GM23338 (cell line): ENCODE measurements at regions not wholly inside any gene's neighbourhood (a gene's known extent, or its start where the extent isn't known, plus 50 kb on each side); places are given as distances from the start of the nearest gene placed in this dataset.

Source experiments
- ATAC-seq: fragments of 200-7000 bp; cut with Tn5 transposase; 3 replicates; pipeline ENCODE4 v1.9.1; 2020
- DNase-seq: peaks from one replicate; pipeline ENCODE4 v3.0.0-alpha.2; 2015; ENCODE audit warnings: low spot score
- H2AFZ ChIP-seq: fragments of 200-600 bp; sonication (generic); 2 replicates; pipeline ENCODE4 v1.8.0; 2016; ENCODE audit warnings: antibody characterized with exemption, mild to moderate bottlenecking, moderate library complexity
- H3F3A ChIP-seq: fragments of 200-600 bp; sonication (generic); replicated peaks from 2 replicates; pipeline ENCODE4 v1.8.0; 2017; ENCODE audit warnings: antibody characterized with exemption, mixed run types, low read depth
- H3K27ac ChIP-seq: fragments of 200-600 bp; sonication (generic); 2 replicates; pipeline ENCODE4 v1.6.1; 2016; ENCODE audit warnings: low read depth
- H3K27me3 ChIP-seq: fragments of 200-600 bp; sonication (generic); 2 replicates; pipeline ENCODE4 v1.8.0; 2016; ENCODE audit warnings: mild to moderate bottlenecking, mixed run types, moderate library complexity; ENCODE audit not compliant: insufficient read depth
- H3K36me3 ChIP-seq: fragments of 200-600 bp; sonication (generic); 2 replicates; pipeline ENCODE4 v1.8.0; 2016; ENCODE audit warnings: mild to moderate bottlenecking; ENCODE audit not compliant: insufficient read depth
- H3K4me1 ChIP-seq: fragments of 200-600 bp; sonication (generic); 2 replicates; pipeline ENCODE4 v1.8.0; 2016; ENCODE audit warnings: mild to moderate bottlenecking, moderate library complexity; ENCODE audit not compliant: insufficient read depth
- H3K4me2 ChIP-seq: fragments of 200-600 bp; sonication (generic); 2 replicates; pipeline ENCODE4 v1.7.1; 2017; ENCODE audit warnings: mixed run types
- H3K4me3 ChIP-seq: fragments of 200-600 bp; sonication (generic); 2 replicates; pipeline ENCODE4 v1.6.1; 2016; ENCODE audit warnings: mixed run types
- H3K79me2 ChIP-seq: fragments of 200-600 bp; sonication (generic); replicated peaks from 2 replicates; pipeline ENCODE4 v1.8.0; 2017; ENCODE audit warnings: mild to moderate bottlenecking; ENCODE audit not compliant: insufficient read depth
- H3K9me2 ChIP-seq: fragments of 200-600 bp; sonication (generic); 2 replicates; pipeline ENCODE4 v1.8.0; 2017; ENCODE audit not compliant: insufficient read depth
- H4K20me1 ChIP-seq: fragments of 200-600 bp; sonication (generic); replicated peaks from 2 replicates; pipeline ENCODE4 v1.8.0; 2017; ENCODE audit warnings: mild to moderate bottlenecking; ENCODE audit not compliant: insufficient read depth
- H3K27ac Mint-ChIP-seq: 2 replicates; pipeline ENCODE4 v1.8.0; 2020; ENCODE audit warnings: inconsistent platforms, mild to moderate bottlenecking, moderate library complexity, mixed read lengths
- H3K27me3 Mint-ChIP-seq: 3 replicates; pipeline ENCODE4 v1.8.0; 2022; ENCODE audit warnings: low read depth, mild to moderate bottlenecking, moderate library complexity, mixed read lengths, inconsistent platforms; ENCODE audit not compliant: insufficient read depth, poor library complexity
- H3K36me3 Mint-ChIP-seq: 3 replicates; pipeline ENCODE4 v1.8.0; 2021; ENCODE audit warnings: low read depth, mild to moderate bottlenecking, inconsistent platforms, moderate library complexity, mixed read lengths
- H3K4me1 Mint-ChIP-seq: 3 replicates; pipeline ENCODE4 v1.8.0; 2020; ENCODE audit warnings: mild to moderate bottlenecking, inconsistent platforms, mixed read lengths
- H3K4me3 Mint-ChIP-seq: 3 replicates; pipeline ENCODE4 v1.8.0; 2021; ENCODE audit warnings: moderate library complexity, mild to moderate bottlenecking, inconsistent platforms, mixed read lengths
- H3K9me3 Mint-ChIP-seq: 3 replicates; pipeline ENCODE4 v1.8.0; 2020; ENCODE audit warnings: moderate library complexity, mild to moderate bottlenecking, inconsistent platforms, mixed read lengths
- CREB1 ChIP-seq: fragments of 250-450 bp; sonication (Bioruptor Pico); IDR thresholded peaks from 2 replicates; pipeline ENCODE4 v1.5.0; 2020; ENCODE audit warnings: low read depth, mild to moderate bottlenecking, moderate library complexity
- CTCF ChIP-seq, 2 experiments: fragments of 200-600 bp in 1 of 2; sonication (generic) in 1 of 2; conservative IDR thresholded peaks; 2 replicates each; pipeline versions ENCODE4 v1.5.1 to v1.6.1; 2016 to 2017; ENCODE audit warnings: antibody characterized with exemption in 2 of 2, low read depth in 2 of 2, mild to moderate bottlenecking in 2 of 2, moderate library complexity in 1 of 2
- EZH2 ChIP-seq: fragments of 200-600 bp; sonication (generic); IDR thresholded peaks from one replicate; pipeline ENCODE4 v1.8.0; 2017; ENCODE audit warnings: antibody characterized with exemption, mild to moderate bottlenecking, low read depth; ENCODE audit not compliant: unreplicated experiment
- EZH2phosphoT487 ChIP-seq: fragments of 200-600 bp; sonication (generic); IDR thresholded peaks from one replicate; pipeline ENCODE4 v1.8.1; 2018; ENCODE audit warnings: antibody characterized with exemption; ENCODE audit not compliant: unreplicated experiment
- NANOG ChIP-seq: IDR thresholded peaks from 2 replicates; pipeline ENCODE4 v1.6.1; 2016; ENCODE audit warnings: antibody characterized with exemption, borderline replicate concordance
- POLR2AphosphoS5 ChIP-seq: IDR thresholded peaks from 2 replicates; pipeline ENCODE4 v1.6.1; 2016; ENCODE audit warnings: antibody characterized with exemption, low read depth
- REST ChIP-seq: IDR thresholded peaks from one replicate; pipeline ENCODE4 v1.6.1; 2018; ENCODE audit warnings: antibody characterized with exemption; ENCODE audit not compliant: unreplicated experiment
- STAT1 ChIP-seq: IDR thresholded peaks from one replicate; pipeline ENCODE4 v1.6.1; 2016; ENCODE audit warnings: antibody characterized with exemption; ENCODE audit not compliant: unreplicated experiment
- ZNF114 ChIP-seq: fragments of 250-450 bp; sonication (Bioruptor Pico); IDR thresholded peaks from 2 replicates; pipeline ENCODE4 v1.5.0; 2020; ENCODE audit warnings: mild to moderate bottlenecking, moderate library complexity
- ZNF331 ChIP-seq: fragments of 250-450 bp; sonication (Bioruptor Pico); IDR thresholded peaks from 2 replicates; pipeline ENCODE4 v1.5.0; 2020; ENCODE audit warnings: low read depth, mild to moderate bottlenecking, moderate library complexity
- TF ChIP-seq, protein P1 (sequence below): IDR thresholded peaks from 2 replicates; pipeline ENCODE4 v1.6.1; 2016; ENCODE audit warnings: antibody characterized with exemption

- no peaks in the 10 kb centered on the region for H3K36me3 Mint-ChIP-seq
- H3K79me2 ChIP-seq: no peaks in the 10 kb centered on the region
- H3K4me2 ChIP-seq: no peak overlapping the region
- H3F3A ChIP-seq: no peaks in the 10 kb centered on the region
- peaks cover 13% of the 10 kb centered on the region for H3K4me1 ChIP-seq
- no peak overlapping the region for H3K27ac ChIP-seq
- H3K4me1 Mint-ChIP-seq: peaks cover 12% of the 10 kb centered on the region; the same call in 2 of the 3 replicates
- TF ChIP-seq NANOG (no peak), ZNF114 (CRISPR knock-in tag) (no peak), STAT1 (no peak), CREB1 (CRISPR knock-in tag) (no peak), EZH2 (no peak), ZNF331 (CRISPR knock-in tag) (no peak)
- TF ChIP-seq, protein P1, sequence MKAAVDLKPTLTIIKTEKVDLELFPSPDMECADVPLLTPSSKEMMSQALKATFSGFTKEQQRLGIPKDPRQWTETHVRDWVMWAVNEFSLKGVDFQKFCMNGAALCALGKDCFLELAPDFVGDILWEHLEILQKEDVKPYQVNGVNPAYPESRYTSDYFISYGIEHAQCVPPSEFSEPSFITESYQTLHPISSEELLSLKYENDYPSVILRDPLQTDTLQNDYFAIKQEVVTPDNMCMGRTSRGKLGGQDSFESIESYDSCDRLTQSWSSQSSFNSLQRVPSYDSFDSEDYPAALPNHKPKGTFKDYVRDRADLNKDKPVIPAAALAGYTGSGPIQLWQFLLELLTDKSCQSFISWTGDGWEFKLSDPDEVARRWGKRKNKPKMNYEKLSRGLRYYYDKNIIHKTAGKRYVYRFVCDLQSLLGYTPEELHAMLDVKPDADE: no peak
- no peaks in the 10 kb centered on the region for H3K9me2 ChIP-seq
- DNase-seq: no peak
- no peak for ATAC-seq
- no peaks in the 10 kb centered on the region for H4K20me1 ChIP-seq
- no peak overlapping the region for H3K4me3 ChIP-seq
- H3K4me3 Mint-ChIP-seq: no peak overlapping the region
- H3K27ac Mint-ChIP-seq: no peak overlapping the region
- H3K36me3 ChIP-seq: no peaks in the 10 kb centered on the region
- no peaks in the 10 kb centered on the region for H3K27me3 ChIP-seq
- H2AFZ ChIP-seq: no peak overlapping the region
- H3K9me3 Mint-ChIP-seq: no peaks in the 10 kb centered on the region
- peaks cover 1% of the 10 kb centered on the region for H3K27me3 Mint-ChIP-seq
Observed at GRCh38 chr6:143612186-143612585, 65.6 kb upstream of the PHACTR2 start.

DNA sequence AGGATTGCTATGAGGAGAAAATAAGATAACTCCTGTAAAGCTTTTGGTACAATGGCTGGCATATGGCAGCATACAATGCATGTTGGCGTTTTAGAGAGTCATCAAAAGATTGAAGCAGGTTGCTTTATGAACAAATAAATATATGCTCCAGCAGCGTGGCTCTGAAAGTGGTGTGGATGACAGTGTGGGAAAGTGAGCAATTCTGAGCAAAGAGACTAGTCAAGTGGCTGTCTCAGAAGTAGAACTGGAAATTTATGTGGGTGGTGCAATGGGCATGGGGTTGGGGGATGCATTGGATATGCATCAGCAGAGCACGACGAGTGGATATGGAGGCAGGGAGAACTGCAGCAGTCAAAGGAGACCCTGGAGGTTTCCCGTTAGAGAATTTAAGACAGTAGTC lies 66.2 kb upstream of the PHACTR2 start:
- Histone ChIP-seq H3K4me2 (no peak overlapping the region), H3K36me3 (no peaks in the 10 kb centered on the region), H3K79me2 (no peaks in the 10 kb centered on the region), H3K4me1 (peaks cover 13% of the 10 kb centered on the region), H3K9me2 (no peaks in the 10 kb centered on the region), H3K4me3 (no peak overlapping the region), H3K27me3 (no peaks in the 10 kb centered on the region), H2AFZ (no peak overlapping the region), H3F3A (no peaks in the 10 kb centered on the region), H4K20me1 (no peaks in the 10 kb centered on the region), H3K27ac (no peak overlapping the region)
- H3K4me3 Mint-ChIP-seq: no peak overlapping the region
- H3K27me3 Mint-ChIP-seq: peaks cover 1% of the 10 kb centered on the region
- H3K4me1 Mint-ChIP-seq: peaks cover 12% of the 10 kb centered on the region; the same call in 2 of the 3 replicates
- no peaks in the 10 kb centered on the region for H3K36me3 Mint-ChIP-seq
- DNase-seq (no peak), ATAC-seq (no peak)
- H3K27ac Mint-ChIP-seq: no peak overlapping the region
- no peaks in the 10 kb centered on the region for H3K9me3 Mint-ChIP-seq
- TF ChIP-seq, protein P1: no peak
- no peak for TF ChIP-seq ZNF114 (CRISPR knock-in tag)
- no peak for TF ChIP-seq CTCF (conservative IDR thresholded peaks at IDR 0.05; ENCODE audit: low read depth in 2 of 2)
- TF ChIP-seq POLR2AphosphoS5: no peak
- no peak for TF ChIP-seq REST
- no peak for TF ChIP-seq CREB1 (CRISPR knock-in tag)
- TF ChIP-seq NANOG: no peak
- TF ChIP-seq STAT1: no peak
- no peak for TF ChIP-seq EZH2phosphoT487
- TF ChIP-seq EZH2: no peak
